ENCODE measurements at regions not wholly inside any gene's neighbourhood (a gene's known extent, or its start where the extent isn't known, plus 50 kb on each side); places are given as distances from the start of the nearest gene placed in this dataset.
"Not testable (repeated sequence)": the region's sequence is repeated elsewhere in the genome, so short reads cannot be mapped to it uniquely, and the experiment has no call there.

DNA sequence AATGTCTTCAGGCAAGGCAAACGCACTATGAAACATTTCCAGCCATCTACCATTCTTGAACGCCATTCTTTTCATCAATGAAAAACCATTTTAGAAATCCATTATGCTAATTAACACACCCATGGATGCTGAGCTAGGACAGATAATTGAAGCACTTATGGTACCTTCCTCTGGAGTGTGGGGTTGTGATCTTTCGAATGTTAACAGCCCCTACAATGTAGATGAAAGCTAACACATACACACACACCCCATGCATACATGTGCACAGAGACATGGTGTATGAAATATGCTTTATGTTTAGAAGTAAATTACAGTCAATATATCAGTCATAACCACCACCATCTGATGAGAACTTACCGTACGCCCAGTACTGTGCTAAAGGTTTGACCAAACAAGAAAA, 189.1 kb downstream of the SHQ1 start:
- DNase-seq (ENCODE audit: insufficient read length) = no peak
- TF ChIP-seq POLR2A (IDR thresholded peaks at IDR 0.05; ENCODE audit: low read depth, low read length) (no peak), TAF1 (IDR thresholded peaks at IDR 0.05; ENCODE audit: borderline replicate concordance, low read depth, low read length) (no peak), POLR2AphosphoS5 (IDR thresholded peaks at IDR 0.05; ENCODE audit: low read depth, low read length) (no peak)
- FAIRE-seq = no peak

DNA sequence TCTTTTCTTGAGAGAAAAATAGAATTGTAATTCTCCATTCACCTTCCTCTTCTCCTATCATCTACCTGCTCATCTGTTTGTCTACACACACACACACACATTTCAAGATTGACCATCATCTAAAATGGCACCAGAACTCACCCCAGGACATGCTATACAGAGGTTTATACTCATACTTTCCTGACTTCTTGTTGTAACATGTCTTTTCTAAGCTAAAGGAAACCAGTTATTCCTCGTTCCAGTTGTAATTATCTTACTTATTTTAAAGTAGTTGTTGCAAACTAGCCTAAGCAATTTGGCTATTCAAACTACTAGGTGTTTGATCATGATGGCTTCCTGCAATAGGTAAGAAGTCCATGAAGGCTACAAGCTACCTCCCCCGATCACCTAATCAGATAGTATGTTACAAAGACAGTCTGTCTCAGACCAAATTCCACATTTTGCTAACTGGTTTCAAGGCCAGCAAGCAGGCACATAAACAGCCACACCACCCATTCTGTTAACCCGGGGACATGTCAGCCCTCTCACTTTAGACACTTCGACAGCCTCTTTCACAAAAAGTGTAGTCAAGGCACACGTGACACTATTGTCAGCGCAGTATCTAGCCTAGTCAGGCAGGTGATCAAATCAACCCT, 189.7 kb downstream of the SHQ1 start:
- DNase-seq (ENCODE audit: insufficient read length) = no peak
- TF ChIP-seq TAF1 (IDR thresholded peaks at IDR 0.05; ENCODE audit: borderline replicate concordance, low read depth, low read length) = no peak
- no peak for TF ChIP-seq POLR2A (IDR thresholded peaks at IDR 0.05; ENCODE audit: low read depth, low read length)
- no peak for TF ChIP-seq POLR2AphosphoS5 (IDR thresholded peaks at IDR 0.05; ENCODE audit: low read depth, low read length)
- FAIRE-seq = no peak

DNA sequence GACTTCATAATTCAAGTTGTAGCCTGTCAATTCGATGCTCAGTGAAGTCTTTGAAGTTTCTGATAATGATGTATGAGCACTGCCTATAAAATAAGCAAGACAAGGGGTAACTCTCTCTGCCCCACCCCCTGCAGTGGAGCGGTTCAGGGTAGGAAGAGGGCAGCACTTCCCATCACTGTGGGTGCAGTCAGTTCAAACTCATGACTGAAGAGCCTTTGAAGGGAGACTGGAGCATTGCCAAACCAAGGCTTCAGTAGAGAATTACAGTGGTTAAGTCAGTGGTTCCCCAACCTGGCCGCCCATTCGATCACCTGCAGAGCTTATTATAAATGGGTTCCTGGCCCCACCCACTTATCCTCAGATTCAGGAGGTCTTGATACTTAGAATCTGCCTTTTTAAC, 190.6 kb downstream of the SHQ1 start:
- TF ChIP-seq TAF1 (IDR thresholded peaks at IDR 0.05; ENCODE audit: borderline replicate concordance, low read depth, low read length) (no peak), POLR2AphosphoS5 (IDR thresholded peaks at IDR 0.05; ENCODE audit: low read depth, low read length) (no peak), POLR2A (IDR thresholded peaks at IDR 0.05; ENCODE audit: low read depth, low read length) (no peak)
- FAIRE-seq = no peak
- DNase-seq (ENCODE audit: insufficient read length) = no peak

DNA sequence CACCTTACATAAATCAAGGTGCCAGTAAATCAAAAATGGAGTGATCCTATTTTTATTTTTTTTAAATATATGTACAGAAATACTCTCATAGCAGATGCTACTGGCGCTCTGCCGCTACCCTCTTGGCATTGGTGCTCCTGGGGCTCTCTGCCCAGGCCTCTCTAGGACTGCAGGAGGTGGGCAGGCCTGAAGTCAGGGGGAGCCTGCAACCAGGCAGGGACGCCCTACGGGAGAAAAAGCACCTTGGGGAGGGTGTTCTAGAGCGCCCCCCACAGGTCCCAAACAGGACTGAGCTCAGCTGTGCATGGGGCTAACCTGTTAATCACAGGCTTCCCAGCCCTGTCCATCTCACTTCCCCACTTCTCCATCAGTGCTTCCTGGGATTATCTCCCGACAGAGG, 192.5 kb downstream of the SHQ1 start:
- TF ChIP-seq TAF1 (IDR thresholded peaks at IDR 0.05; ENCODE audit: borderline replicate concordance, low read depth, low read length) (no peak), POLR2AphosphoS5 (IDR thresholded peaks at IDR 0.05; ENCODE audit: low read depth, low read length) (no peak), POLR2A (IDR thresholded peaks at IDR 0.05; ENCODE audit: low read depth, low read length) (no peak)
- FAIRE-seq (no peak), DNase-seq (ENCODE audit: insufficient read length) (no peak)

DNA sequence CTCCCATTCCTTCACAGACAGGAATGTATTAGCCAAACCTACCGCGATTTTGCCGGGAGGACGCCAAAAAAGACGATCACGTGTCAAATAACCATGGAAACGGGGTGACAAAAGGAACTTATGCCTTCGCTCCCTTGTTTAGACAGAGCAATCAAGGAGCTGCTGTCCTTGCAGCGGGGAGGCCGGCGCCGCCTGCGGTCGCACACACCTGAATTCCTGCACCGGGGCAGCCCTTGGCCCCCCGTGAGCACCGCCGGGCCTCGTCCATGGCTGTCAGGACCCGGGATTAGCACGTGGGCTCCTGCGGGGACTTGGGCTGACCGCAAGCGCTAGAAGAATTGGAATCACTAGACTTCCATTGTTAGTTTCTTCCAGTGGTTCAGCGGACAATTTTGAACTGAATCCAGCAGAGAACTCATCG, 193.1 kb downstream of the SHQ1 start:
- TF ChIP-seq POLR2A (IDR thresholded peaks at IDR 0.05; ENCODE audit: low read depth, low read length) (no peak), POLR2AphosphoS5 (IDR thresholded peaks at IDR 0.05; ENCODE audit: low read depth, low read length) (no peak), TAF1 (IDR thresholded peaks at IDR 0.05; ENCODE audit: borderline replicate concordance, low read depth, low read length) (no peak)
- DNase-seq (ENCODE audit: insufficient read length) (no peak), FAIRE-seq (no peak)

DNA sequence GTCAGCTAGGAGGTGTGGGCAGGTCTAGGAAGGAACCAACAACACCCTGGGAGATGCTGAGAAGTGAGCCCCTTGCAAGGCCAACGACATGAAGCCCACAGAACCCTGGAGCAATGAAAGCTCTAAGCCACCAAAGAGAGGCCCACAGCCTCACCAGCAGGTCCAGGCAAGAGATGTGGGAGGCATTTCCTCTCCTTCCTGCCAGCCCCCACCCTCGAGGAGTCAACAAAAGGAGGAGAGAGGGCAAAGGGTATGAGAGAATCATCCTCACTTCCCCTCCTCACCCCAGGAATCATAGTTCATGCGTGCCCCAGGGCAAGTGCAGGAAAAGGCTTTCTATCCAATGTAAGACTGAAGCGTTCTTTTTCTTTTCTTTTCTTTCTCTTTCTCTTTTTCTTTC, 195.8 kb downstream of the SHQ1 start:
- DNase-seq (ENCODE audit: insufficient read length) (no peak), FAIRE-seq (no peak)
- TF ChIP-seq POLR2AphosphoS5 (IDR thresholded peaks at IDR 0.05; ENCODE audit: low read depth, low read length) (no peak), TAF1 (IDR thresholded peaks at IDR 0.05; ENCODE audit: borderline replicate concordance, low read depth, low read length) (no peak), POLR2A (IDR thresholded peaks at IDR 0.05; ENCODE audit: low read depth, low read length) (no peak)

DNA sequence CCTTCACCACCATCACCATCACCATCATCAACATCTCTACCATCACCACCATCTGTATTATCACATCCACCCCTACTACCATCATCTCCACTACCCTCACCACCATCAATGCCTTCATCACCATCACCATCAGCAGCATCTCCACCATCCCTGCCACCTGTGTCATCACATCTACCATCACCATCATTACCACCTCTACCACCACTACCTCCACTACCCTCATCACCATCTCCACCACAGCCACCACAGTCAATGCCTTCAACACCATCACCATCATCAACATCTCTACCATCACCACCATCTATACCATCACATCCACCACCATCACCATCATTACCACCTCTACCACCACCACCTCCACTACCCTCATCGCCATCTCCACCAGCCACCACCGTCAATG, 196.7 kb downstream of the SHQ1 start:
- FAIRE-seq (no peak), DNase-seq (ENCODE audit: insufficient read length) (no peak)
- TF ChIP-seq TAF1 (IDR thresholded peaks at IDR 0.05; ENCODE audit: borderline replicate concordance, low read depth, low read length) (no peak), POLR2A (IDR thresholded peaks at IDR 0.05; ENCODE audit: low read depth, low read length) (no peak), POLR2AphosphoS5 (IDR thresholded peaks at IDR 0.05; ENCODE audit: low read depth, low read length) (no peak)

DNA sequence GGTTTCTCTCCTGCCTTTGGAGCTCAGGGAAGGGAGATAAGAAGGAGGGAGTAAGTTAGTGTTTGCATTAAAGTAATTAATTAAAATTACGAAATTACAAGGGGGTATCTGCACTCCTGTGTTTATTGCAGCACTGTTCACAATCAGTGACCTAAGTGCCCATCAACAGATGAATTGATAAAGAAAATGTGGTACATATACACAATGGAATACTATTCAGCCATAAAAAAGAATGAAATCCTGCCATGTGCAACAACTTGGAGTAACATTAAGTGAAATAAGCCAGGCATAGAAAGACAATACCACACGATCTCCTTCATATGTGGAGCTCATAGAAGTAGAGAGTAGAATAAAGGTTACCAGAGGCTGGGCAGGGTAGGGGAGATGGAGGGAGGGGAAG, 202.0 kb downstream of the SHQ1 start:
- FAIRE-seq (no peak), DNase-seq (ENCODE audit: insufficient read length) (no peak)
- TF ChIP-seq POLR2AphosphoS5 (IDR thresholded peaks at IDR 0.05; ENCODE audit: low read depth, low read length) = no peak
- no peak for TF ChIP-seq POLR2A (IDR thresholded peaks at IDR 0.05; ENCODE audit: low read depth, low read length)
- no peak for TF ChIP-seq TAF1 (IDR thresholded peaks at IDR 0.05; ENCODE audit: borderline replicate concordance, low read depth, low read length)

DNA sequence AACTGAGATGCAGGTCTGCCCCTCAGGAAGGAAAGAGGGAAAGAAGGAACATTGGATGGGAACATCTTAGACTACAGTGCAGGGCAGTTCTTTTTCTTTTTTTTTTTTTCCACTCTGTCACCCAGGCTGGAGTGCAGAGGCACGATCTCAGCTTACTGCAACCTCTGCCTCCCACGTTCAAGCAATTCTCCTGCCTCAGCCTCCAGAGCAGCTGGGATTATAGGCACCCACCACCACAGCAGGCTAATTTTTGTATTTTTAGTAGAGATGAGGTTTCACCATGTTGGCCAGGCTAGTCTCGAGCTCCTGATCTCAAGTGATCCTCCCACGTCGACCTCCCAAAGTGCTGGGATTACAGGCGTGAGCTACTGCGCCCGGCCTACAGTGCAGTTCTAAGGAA, 204.6 kb downstream of the SHQ1 start:
- DNase-seq (ENCODE audit: insufficient read length); FAIRE-seq: not testable (repeated sequence)

DNA sequence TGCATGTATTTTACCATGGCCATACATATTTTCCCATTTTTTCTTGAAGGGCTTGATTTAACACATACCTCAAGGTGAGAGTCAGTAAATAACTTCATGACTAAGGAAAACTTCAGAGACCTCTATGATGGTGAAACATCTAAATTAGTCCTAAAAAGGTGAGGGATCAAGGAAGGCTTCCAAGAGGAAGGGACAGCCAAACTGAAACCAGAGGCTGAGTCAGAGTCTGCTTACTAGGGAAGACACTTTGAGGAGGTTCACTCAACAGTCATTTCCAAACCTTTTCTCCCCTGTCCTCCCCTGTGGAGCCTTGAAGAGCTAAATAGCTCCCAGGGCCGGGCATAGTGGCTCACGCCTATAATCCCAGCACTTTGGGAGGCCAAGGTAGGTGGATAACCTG, 206.6 kb downstream of the SHQ1 start:
- TF ChIP-seq POLR2A (IDR thresholded peaks at IDR 0.05; ENCODE audit: low read depth, low read length) (no peak), POLR2AphosphoS5 (IDR thresholded peaks at IDR 0.05; ENCODE audit: low read depth, low read length) (no peak), TAF1 (IDR thresholded peaks at IDR 0.05; ENCODE audit: borderline replicate concordance, low read depth, low read length) (no peak)
- FAIRE-seq (no peak), DNase-seq (ENCODE audit: insufficient read length) (no peak)

DNA sequence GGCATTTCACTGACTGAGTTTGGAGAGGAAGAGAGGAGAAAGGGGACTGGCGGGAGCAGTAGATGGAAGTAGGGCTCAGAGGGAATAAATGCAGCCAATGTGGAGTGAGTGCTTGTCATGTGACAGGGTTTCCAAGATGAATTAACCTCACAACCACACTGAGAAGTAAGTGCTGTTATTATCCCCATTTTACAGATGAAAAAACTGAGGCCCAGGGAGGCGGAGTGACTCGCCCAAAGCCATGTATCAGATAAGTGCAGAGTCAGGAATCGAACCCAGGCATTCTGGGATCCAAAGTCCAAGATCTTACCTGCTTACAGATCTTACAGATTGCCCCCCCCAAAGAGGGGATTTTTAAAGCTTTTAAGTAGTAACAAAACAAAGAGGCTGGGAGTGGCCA, 207.2 kb downstream of the SHQ1 start:
- no peak for FAIRE-seq
- TF ChIP-seq POLR2AphosphoS5 (IDR thresholded peaks at IDR 0.05; ENCODE audit: low read depth, low read length) (no peak), TAF1 (IDR thresholded peaks at IDR 0.05; ENCODE audit: borderline replicate concordance, low read depth, low read length) (no peak), POLR2A (IDR thresholded peaks at IDR 0.05; ENCODE audit: low read depth, low read length) (no peak)

DNA sequence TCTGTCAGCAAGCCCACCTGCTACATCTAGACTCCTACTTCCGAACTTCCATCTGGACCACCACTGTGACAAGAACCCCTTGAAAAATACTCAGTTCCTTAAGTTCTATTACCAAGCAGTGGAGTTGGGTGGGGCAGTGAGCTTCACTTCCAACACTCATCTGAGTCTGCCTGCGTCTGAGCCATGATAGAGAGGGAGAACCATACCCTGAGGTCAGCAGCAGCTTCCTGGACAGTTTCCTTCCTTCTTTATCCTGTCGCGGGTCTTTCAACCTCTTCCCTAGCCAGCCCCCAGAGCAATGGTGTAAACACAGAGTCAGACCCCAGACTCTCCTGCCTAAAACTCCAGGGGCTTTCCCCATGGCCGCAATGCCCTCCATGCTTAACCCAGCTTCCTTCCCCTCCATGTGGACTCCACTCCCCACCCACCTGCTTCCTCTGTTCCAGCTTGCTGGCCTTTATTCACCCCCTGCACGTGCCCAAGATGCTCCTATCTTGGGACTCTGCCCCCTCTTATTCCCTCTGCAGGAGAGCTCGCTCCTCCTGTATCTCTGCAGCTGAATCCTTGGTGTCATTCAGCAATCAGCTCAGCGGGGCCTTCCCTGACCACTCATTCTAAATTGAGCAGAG, 211.2 kb downstream of the SHQ1 start:
- DNase-seq (ENCODE audit: insufficient read length) (no peak), FAIRE-seq (peak; percentile 42)
- TF ChIP-seq TAF1 (IDR thresholded peaks at IDR 0.05; ENCODE audit: borderline replicate concordance, low read depth, low read length) = no peak
- TF ChIP-seq POLR2AphosphoS5 (IDR thresholded peaks at IDR 0.05; ENCODE audit: low read depth, low read length) = no peak
- TF ChIP-seq POLR2A (IDR thresholded peaks at IDR 0.05; ENCODE audit: low read depth, low read length) = no peak

More for the DNA sequence above, 207.2 kb downstream of the SHQ1 start:
- DNase-seq (ENCODE audit: insufficient read length) = no peak
